Activated naive CD8-positive, alpha-beta T cell treated with anti-CD3 and anti-CD28 coated beads, Interleukin-2, amount 50 U/mL, for 24 hours (primary cell): ENCODE measurements at regions not wholly inside any gene's neighbourhood (a gene's known extent, or its start where the extent isn't known, plus 50 kb on each side); places are given as distances from the start of the nearest gene placed in this dataset.

Source experiments
- ATAC-seq: fragments of 150-1000 bp; cut with Tn5 transposase; one replicate; pipeline ENCODE4 v1.10.0; 2021
- DNase-seq: peaks from one replicate; pipeline ENCODE4 v3.0.0; 2021
- H3K27ac Mint-ChIP-seq: one replicate; pipeline ENCODE4 v1.8.0; 2021; ENCODE audit warnings: mild to moderate bottlenecking, mixed read lengths
- H3K27me3 Mint-ChIP-seq: one replicate; pipeline ENCODE4 v1.8.0; 2021; ENCODE audit warnings: mixed read lengths
- H3K36me3 Mint-ChIP-seq: one replicate; pipeline ENCODE4 v1.8.0; 2021; ENCODE audit warnings: low read depth, mixed read lengths
- H3K4me1 Mint-ChIP-seq: one replicate; pipeline ENCODE4 v1.8.0; 2021; ENCODE audit warnings: mixed read lengths
- H3K4me3 Mint-ChIP-seq: one replicate; pipeline ENCODE4 v1.8.0; 2021; ENCODE audit warnings: mild to moderate bottlenecking, moderate library complexity, mixed read lengths
- H3K9me3 Mint-ChIP-seq: one replicate; pipeline ENCODE4 v1.8.0; 2021; ENCODE audit warnings: mixed read lengths

DNA sequence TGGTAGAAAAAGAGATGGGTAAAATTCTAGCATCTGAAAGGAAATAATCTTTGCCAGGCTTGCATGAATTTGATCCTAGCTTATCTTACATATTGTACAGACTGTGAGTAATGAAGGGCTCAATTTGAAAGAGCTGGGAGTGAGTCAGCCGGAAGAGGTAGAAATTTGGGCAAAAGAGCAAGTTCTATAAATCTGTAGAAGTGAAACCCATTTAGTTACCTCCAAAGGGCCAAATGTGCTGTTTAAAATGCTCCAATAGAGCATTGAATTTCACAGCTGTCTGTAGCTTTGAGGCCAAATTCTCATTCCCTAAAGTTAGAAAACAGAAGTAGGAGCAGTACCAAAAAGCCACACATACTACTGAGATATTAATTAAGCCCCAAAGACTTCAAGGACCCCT, 466.1 kb downstream of the BTBD3 start:
- no peak for ATAC-seq
- DNase-seq: no peak
- Mint-ChIP-seq H3K36me3 (no peaks in the 10 kb centered on the region), H3K27me3 (no peaks in the 10 kb centered on the region), H3K9me3 (peaks cover 12% of the 10 kb centered on the region), H3K4me1 (no peaks in the 10 kb centered on the region), H3K4me3 (no peak overlapping the region), H3K27ac (no peak overlapping the region)

DNA sequence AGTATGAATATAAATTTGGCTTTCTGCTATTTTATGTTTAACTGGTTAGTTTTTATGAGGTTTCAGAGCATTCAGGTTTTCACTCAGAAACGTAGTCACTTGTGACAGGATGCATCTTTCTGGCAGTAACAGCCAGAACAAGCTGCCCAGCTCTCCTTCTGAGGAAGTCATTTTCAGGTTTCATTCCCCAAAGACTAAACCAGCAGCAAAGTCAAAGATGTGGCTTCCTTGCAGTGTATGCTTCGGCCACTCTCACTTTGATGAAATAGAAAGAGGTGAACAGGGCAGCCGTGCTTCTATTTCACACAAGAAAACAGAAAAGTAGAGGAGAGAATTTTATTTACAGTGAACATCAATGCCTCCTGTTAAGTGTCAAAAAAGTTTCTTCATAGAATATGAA, 469.1 kb downstream of the BTBD3 start:
- Mint-ChIP-seq H3K27me3 (no peaks in the 10 kb centered on the region), H3K9me3 (peaks cover 8% of the 10 kb centered on the region), H3K4me1 (no peaks in the 10 kb centered on the region), H3K4me3 (no peak overlapping the region), H3K36me3 (no peaks in the 10 kb centered on the region), H3K27ac (no peak overlapping the region)
- ATAC-seq (no peak), DNase-seq (no peak)

DNA sequence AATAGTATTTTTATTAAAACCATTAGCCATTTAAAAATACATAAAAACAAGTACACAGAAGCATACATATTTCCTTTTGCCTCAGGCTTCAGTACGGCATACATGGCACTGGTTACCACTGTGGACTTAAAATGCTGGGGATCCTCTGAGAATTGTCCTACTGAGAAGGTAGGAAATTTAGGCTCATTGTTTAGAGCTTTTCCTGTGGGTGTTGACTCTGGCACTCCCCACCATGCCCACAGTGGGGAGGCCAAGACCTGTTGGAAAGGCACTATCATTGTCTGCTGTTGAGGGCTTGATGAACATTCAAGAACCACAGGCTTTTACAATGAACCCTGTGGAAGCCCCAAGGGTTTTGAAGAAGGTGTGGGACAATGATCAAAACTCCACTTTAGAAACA, 473.4 kb downstream of the BTBD3 start:
- Mint-ChIP-seq H3K36me3 (no peaks in the 10 kb centered on the region), H3K4me1 (no peaks in the 10 kb centered on the region), H3K9me3 (peaks cover 13% of the 10 kb centered on the region), H3K4me3 (no peak overlapping the region), H3K27ac (no peak overlapping the region), H3K27me3 (no peaks in the 10 kb centered on the region)
- ATAC-seq (no peak), DNase-seq (no peak)

DNA sequence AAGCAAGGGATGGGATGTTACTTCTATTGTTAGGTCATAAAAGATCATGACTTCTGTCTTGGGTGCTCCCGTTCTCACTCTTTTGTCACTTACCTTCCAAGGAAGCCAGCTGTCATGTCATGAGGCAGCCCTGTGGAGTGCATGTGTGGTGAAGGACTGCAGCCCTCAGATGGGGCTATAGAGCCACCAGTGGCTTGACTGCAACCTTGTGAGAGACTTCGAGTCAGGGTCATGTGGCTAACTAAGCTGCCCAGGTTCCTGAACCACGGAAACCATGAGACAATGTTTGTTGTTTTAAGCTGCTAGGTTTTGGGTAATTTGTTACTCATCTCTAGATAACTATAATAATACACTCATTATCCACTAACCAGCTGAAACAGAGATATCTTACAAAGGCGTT, 477.1 kb downstream of the BTBD3 start:
- Mint-ChIP-seq H3K36me3 (no peaks in the 10 kb centered on the region), H3K9me3 (peaks cover 18% of the 10 kb centered on the region), H3K4me3 (no peak overlapping the region), H3K4me1 (no peaks in the 10 kb centered on the region), H3K27me3 (no peaks in the 10 kb centered on the region), H3K27ac (no peak overlapping the region)
- DNase-seq (no peak), ATAC-seq (no peak)

DNA sequence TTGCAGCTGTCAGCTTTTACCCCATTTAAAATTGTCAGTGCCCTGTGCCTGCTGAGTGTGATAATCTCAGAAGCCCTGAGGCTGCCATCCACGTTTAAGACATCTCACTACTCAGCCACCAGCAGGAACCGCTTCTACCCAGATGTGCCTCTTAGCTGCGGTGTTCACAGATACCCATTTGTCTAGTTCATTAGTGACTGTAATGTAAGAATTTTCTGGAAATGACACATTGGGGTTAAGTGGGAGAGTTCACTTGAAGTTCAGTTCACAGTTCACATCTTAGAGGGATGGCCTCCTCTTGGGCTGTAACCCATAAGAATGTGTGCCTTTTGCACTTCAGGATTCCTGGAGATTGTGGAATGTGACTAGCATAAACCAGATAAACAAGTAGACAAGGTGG, 477.7 kb downstream of the BTBD3 start:
- DNase-seq (no peak), ATAC-seq (no peak)
- Mint-ChIP-seq H3K9me3 (peaks cover 18% of the 10 kb centered on the region), H3K36me3 (no peaks in the 10 kb centered on the region), H3K4me1 (no peaks in the 10 kb centered on the region), H3K27me3 (no peaks in the 10 kb centered on the region), H3K4me3 (no peak overlapping the region), H3K27ac (no peak overlapping the region)

DNA sequence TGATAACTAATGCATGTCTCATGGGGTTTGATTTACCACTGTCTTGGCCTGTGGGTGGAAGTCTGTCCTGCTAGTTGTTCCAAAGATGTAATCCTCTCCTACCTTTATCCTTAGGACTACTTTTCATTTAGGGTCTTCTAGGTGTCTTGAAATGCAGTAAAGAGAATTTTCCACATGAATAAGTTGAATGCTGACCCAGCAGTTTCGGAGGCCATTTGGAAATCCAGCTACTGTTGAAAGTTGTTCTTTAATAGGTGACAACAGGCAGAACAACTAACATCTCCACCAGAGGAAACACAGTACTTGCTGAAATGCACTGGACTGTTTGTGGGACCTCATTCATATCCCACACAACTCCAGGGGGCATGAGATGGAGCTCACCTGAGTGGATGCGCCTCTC, 478.1 kb downstream of the BTBD3 start:
- peaks cover 18% of the 10 kb centered on the region for H3K9me3 Mint-ChIP-seq
- no peaks in the 10 kb centered on the region for H3K36me3 Mint-ChIP-seq
- no peak overlapping the region for H3K4me3 Mint-ChIP-seq
- H3K4me1 Mint-ChIP-seq: no peaks in the 10 kb centered on the region
- H3K27me3 Mint-ChIP-seq: no peaks in the 10 kb centered on the region
- ATAC-seq: no peak
- no peak for DNase-seq
- no peak overlapping the region for H3K27ac Mint-ChIP-seq

DNA sequence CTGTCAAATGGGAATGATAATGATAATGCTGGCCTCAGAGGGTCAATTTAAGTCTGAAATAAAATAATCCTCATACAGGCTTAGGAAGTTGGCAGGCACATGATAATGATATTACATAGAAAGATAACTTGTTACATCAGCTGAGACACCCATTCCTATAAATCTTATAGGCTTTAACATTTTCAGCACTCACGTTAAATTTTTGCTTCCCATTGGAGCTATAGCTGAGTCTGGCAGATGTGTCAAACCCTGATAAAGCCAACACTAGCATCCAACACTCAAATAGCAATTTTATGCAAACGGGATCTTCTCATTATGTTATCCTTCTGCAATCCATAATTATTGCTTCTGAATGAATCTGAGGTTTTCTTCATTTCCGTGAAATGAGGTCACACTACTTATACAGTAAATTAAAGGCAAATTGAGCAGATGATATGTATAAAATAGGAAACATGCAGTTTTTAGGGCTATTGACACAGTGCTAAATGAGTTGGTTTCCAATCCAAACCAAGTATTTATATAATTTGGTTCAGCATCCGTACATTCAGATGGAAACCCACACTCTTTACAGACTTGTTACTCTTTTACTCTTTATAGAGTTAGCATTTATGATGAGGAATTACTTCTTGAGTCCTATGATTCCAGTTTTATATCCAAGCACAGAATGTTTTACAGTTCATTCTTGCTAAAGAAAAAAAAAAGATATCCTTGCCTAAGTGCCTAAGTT, 481.6 kb downstream of the BTBD3 start:
- Mint-ChIP-seq H3K4me1 (no peaks in the 10 kb centered on the region), H3K4me3 (no peak overlapping the region), H3K9me3 (peaks cover 16% of the 10 kb centered on the region), H3K27me3 (no peaks in the 10 kb centered on the region), H3K27ac (no peak overlapping the region), H3K36me3 (no peaks in the 10 kb centered on the region)
- DNase-seq: no peak
- ATAC-seq: no peak

DNA sequence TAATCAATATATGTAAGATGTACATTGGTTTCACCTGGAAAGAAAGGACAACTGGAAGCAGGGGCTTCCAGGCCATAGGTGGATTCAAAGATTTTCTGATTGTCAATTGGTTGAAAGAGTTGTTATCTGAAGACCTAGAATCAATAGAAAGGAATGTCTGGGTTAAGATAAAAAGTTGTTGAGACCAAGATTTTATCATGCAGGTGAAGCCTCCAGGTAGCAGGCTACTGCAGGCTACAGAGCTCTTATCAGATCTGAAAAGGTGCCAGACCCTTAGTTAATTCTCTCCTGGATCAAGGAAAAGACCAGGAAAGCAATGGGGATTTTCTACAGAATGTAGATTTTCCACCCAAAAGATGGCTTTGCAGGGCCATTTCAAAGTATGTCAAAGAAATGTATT, 487.2 kb downstream of the BTBD3 start:
- Mint-ChIP-seq H3K27me3 (no peaks in the 10 kb centered on the region), H3K27ac (no peak overlapping the region), H3K4me1 (no peaks in the 10 kb centered on the region), H3K4me3 (no peak overlapping the region), H3K36me3 (no peaks in the 10 kb centered on the region), H3K9me3 (peaks cover 30% of the 10 kb centered on the region)
- no peak for DNase-seq
- ATAC-seq: no peak

DNA sequence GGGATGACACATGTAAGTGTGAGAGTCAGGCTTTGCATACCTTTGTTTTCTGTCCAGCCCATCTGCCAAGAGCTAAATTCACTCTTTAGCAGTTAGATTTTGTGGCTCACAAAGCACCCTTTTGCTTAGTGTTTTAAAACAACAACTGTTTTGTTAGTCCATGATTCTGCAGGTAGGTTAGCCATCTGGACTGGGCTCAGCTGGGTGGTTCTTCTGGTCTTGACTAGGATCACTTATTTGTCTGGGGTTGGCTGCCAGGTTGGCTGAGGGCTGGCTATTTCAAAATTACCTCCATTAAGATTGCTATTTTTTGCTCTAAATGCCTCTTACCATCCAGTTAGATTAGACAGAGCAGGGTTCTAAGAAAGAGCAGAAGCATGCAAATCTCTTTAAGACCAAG, 489.3 kb downstream of the BTBD3 start:
- Mint-ChIP-seq H3K27me3 (no peaks in the 10 kb centered on the region), H3K27ac (no peak overlapping the region), H3K36me3 (no peaks in the 10 kb centered on the region), H3K4me3 (no peak overlapping the region), H3K4me1 (no peaks in the 10 kb centered on the region), H3K9me3 (peaks cover 33% of the 10 kb centered on the region)
- ATAC-seq (no peak), DNase-seq (no peak)

DNA sequence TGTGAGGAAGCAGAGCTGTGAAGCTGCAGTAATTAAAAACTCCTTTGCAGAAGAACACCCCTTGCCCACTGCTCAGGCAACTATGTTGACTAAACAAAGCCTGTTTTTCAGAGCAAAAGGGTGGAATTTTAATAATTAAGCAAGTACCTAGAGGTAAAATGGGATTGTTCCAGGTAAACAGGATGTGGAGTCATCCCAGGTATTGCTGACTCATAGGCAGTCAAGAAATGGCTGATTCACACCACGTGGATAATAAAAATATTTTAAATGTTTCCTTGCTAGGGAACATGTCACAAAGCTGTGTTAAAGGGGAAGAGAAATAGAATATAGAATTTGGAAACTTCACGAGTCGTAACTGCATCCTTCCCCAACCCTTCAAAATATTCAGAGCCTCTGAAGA, 491.8 kb downstream of the BTBD3 start:
- H3K27ac Mint-ChIP-seq: no peak overlapping the region
- no peak overlapping the region for H3K4me3 Mint-ChIP-seq
- ATAC-seq (no peak), DNase-seq (no peak)
- no peaks in the 10 kb centered on the region for H3K27me3 Mint-ChIP-seq
- no peaks in the 10 kb centered on the region for H3K36me3 Mint-ChIP-seq
- H3K9me3 Mint-ChIP-seq: peaks cover 27% of the 10 kb centered on the region
- no peaks in the 10 kb centered on the region for H3K4me1 Mint-ChIP-seq

DNA sequence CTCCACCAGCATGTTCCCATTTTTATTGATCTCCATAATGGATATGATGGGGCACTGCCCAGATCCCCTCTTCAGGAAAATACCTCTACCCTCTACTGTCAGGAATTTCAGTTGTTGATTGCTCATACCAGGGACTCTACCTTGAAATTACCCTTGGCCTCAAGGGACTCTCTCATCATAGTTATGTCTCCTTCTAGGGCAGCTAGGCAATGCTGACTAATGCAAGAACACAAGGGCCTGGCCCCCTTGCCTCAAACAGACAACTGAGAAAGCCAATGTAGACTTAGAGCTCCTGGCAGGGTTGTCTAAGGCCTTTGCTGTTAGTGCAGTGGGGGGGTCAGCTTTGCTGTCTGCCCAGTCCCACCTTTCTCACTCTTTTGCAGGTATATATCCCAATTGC, 493.1 kb downstream of the BTBD3 start:
- ATAC-seq (no peak), DNase-seq (no peak)
- Mint-ChIP-seq H3K27ac (no peak overlapping the region), H3K27me3 (no peaks in the 10 kb centered on the region), H3K36me3 (no peaks in the 10 kb centered on the region), H3K9me3 (peaks cover 31% of the 10 kb centered on the region), H3K4me3 (no peak overlapping the region), H3K4me1 (no peaks in the 10 kb centered on the region)

DNA sequence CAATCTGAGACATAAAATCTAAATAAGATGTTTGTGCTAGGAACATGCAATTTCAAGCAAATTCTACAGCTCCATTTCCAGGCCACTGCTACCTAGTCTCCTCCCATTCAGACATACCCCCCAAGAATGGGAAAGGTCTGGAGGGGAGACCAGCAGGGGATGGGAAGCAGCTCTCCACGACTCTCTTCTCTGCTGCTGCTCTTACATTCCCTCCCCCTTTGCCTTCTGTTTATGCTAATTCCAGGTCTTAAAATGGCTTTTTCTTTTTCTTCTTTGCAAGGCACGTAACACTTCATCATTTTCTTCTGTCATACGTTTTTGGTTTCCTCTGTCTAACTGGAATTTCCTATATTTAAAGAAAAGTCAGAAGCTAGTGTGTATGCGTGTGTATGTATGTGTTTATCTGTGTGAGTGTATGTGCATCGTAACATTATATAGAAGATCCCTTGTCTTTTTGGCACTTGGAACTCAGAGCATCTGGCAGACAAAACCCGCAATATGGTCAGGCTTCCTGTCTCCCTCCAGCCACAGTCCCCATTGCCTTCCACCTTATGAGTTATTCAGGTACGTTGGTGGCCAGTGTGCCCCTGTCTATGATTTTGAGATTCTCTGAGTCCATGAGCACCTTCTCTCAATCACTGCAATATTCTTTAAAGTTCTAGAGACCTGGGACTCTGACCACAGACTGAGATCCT, 493.7 kb downstream of the BTBD3 start:
- Mint-ChIP-seq H3K4me3 (no peak overlapping the region), H3K27ac (no peak overlapping the region), H3K9me3 (peaks cover 28% of the 10 kb centered on the region), H3K36me3 (no peaks in the 10 kb centered on the region), H3K27me3 (no peaks in the 10 kb centered on the region), H3K4me1 (no peaks in the 10 kb centered on the region)
- DNase-seq (no peak), ATAC-seq (no peak)

DNA sequence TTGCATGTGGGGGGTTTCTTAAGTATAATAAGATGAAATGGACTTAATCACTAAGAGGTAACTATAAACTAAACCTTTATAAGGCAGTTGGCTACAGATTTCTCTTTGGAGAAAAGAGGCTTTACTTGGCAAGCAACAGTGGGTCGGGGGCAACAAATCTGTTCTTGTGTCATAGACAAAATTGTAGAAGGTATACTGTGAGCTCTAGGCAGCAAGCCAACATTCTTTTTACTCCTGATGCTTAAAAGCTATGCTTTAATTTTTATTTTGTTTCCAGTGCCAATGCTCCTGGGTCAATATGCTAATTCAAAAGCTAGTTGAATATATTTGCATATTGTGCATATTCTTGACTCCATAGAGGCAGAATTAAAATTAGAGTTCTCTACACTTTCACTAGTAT, 495.4 kb downstream of the BTBD3 start:
- Mint-ChIP-seq H3K27ac (no peak overlapping the region), H3K27me3 (no peaks in the 10 kb centered on the region), H3K4me3 (no peak overlapping the region), H3K9me3 (peaks cover 18% of the 10 kb centered on the region), H3K4me1 (no peaks in the 10 kb centered on the region), H3K36me3 (no peaks in the 10 kb centered on the region)
- ATAC-seq (no peak), DNase-seq (no peak)

DNA sequence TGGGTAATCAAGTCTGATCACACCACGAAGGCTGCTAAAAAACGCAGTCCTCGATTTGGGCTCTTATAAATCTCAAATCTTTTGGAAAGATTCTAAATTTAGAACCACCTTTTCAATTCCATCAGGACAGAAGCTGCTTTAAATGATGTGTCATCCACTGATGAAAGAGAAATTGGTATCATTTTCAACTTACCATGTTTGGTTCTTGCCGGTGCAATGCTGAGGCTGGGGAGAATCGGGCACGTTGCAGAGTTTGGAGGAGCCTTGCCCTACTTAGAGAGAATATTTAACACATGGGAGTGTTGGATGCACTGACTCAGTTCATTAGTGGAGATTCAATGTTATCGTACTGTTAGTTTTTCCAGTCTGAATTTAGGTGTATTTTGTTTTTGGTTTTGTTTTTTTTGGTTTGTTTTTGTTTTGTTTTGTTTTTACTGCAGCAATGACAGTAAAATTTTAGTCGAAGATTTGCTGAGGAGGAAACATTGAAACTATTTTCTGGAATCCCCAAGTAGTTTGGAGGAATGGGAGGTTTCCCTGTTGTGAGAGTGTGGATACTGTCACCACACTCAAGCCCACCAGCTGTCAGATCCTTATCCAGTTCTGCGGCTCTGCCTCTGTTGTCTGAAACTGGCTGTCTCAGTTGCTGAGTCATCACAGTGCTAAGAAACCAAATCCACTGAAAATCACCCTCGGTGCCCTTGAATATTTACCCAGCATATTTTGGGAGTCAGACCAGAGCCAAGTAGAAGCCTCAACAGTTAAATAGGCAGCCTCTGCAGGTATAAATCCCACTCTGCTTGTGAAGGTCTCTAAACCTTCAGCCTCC, 497.0 kb downstream of the BTBD3 start:
- H3K4me1 Mint-ChIP-seq: no peaks in the 10 kb centered on the region
- DNase-seq (no peak), ATAC-seq (no peak)
- H3K27ac Mint-ChIP-seq: no peak overlapping the region
- no peaks in the 10 kb centered on the region for H3K36me3 Mint-ChIP-seq
- H3K9me3 Mint-ChIP-seq: peaks cover 18% of the 10 kb centered on the region
- no peaks in the 10 kb centered on the region for H3K27me3 Mint-ChIP-seq
- no peak overlapping the region for H3K4me3 Mint-ChIP-seq

DNA sequence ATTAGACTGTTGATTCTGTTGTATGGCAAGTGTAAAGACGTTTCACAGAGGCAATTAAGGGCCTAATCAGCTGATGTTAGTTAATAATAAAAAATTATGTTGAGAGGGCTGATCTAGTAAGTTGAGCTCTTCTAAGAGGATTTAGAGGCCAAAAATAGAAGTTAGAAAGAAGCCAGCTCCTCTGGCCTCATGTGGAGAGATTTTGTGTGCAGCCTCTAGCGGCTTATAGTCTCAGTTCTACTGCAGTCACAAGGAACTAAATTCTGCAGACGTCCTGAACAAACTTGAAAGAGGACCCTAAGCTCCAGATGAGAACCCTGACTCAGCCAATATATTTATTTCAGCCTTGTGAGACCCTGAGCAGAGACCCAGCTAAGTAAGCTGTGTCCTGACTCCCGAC, 498.6 kb downstream of the BTBD3 start:
- ATAC-seq: no peak
- DNase-seq: no peak
- no peak overlapping the region for H3K27ac Mint-ChIP-seq
- no peaks in the 10 kb centered on the region for H3K36me3 Mint-ChIP-seq
- H3K4me3 Mint-ChIP-seq: no peak overlapping the region
- H3K4me1 Mint-ChIP-seq: no peaks in the 10 kb centered on the region
- H3K27me3 Mint-ChIP-seq: no peaks in the 10 kb centered on the region
- peaks cover 13% of the 10 kb centered on the region for H3K9me3 Mint-ChIP-seq
